GM21619 (cell line): ENCODE measurements at regions not wholly inside any gene's neighbourhood (a gene's known extent, or its start where the extent isn't known, plus 50 kb on each side); places are given as distances from the start of the nearest gene placed in this dataset.
A peak's percentile ranks its signal among the peaks of the same experiment; 100 is the strongest.

Experiments
- ATAC-seq: cut with Tn5 transposase; IDR thresholded peaks from one replicate; pipeline ENCODE4 v1.9.1; 2021; ENCODE audit not compliant: unreplicated experiment

GRCh38 chr6:47360388-47360787 is 50.7 kb upstream of the TNFRSF21 start:
- peak; percentile 59 for ATAC-seq

- no peak for ATAC-seq
Observed at GRCh38 chr6:47362857-47363461, 53.3 kb upstream of the TNFRSF21 start.

GRCh38 chr6:47363736-47364135 is 54.0 kb upstream of the TNFRSF21 start:
- ATAC-seq: no peak

GRCh38 chr6:47366335-47366890 is 56.7 kb upstream of the TNFRSF21 start:
- ATAC-seq: no peak

- no peak for ATAC-seq
Observed at GRCh38 chr6:47371139-47371869, 61.6 kb upstream of the TNFRSF21 start.

- ATAC-seq: no peak
Observed at GRCh38 chr6:47371870-47372255, 62.2 kb upstream of the TNFRSF21 start.

- ATAC-seq: no peak
Observed at GRCh38 chr6:47372318-47372717, 62.6 kb upstream of the TNFRSF21 start.

GRCh38 chr6:47375426-47375825 is 65.7 kb upstream of the TNFRSF21 start:
- ATAC-seq: no peak

GRCh38 chr6:47376930-47377329 is 67.2 kb upstream of the TNFRSF21 start:
- peak; percentile 91 for ATAC-seq

GRCh38 chr6:47377971-47378370 is 68.3 kb upstream of the TNFRSF21 start:
- ATAC-seq: no peak

- no peak for ATAC-seq
Observed at GRCh38 chr6:47379328-47379727, 69.6 kb upstream of the TNFRSF21 start.

GRCh38 chr6:47380251-47380650 is 70.5 kb upstream of the TNFRSF21 start:
- no peak for ATAC-seq

- no peak for ATAC-seq
Observed at GRCh38 chr6:47381036-47381435, 71.3 kb upstream of the TNFRSF21 start.

GRCh38 chr6:47383360-47383759 is 73.7 kb upstream of the TNFRSF21 start:
- no peak for ATAC-seq

- ATAC-seq: no peak
Observed at GRCh38 chr6:47391675-47392074, 82.0 kb upstream of the TNFRSF21 start.

- ATAC-seq: no peak
Observed at GRCh38 chr6:47392251-47392650, 82.5 kb upstream of the TNFRSF21 start.

- no peak for ATAC-seq
Observed at GRCh38 chr6:47396401-47397069, 81.1 kb upstream of the CD2AP start.

GRCh38 chr6:47400581-47400980 is 77.0 kb upstream of the CD2AP start:
- no peak for ATAC-seq

GRCh38 chr6:47402081-47402480 is 75.5 kb upstream of the CD2AP start:
- no peak for ATAC-seq

GRCh38 chr6:47403056-47403455 is 74.5 kb upstream of the CD2AP start:
- ATAC-seq: no peak

- no peak for ATAC-seq
Observed at GRCh38 chr6:47403801-47404200, 73.8 kb upstream of the CD2AP start.

GRCh38 chr6:47404435-47404834 is 73.2 kb upstream of the CD2AP start:
- ATAC-seq: no peak
